Ascending aorta (tissue), 2 donors: ENCODE measurements at regions not wholly inside any gene's neighbourhood (a gene's known extent, or its start where the extent isn't known, plus 50 kb on each side); places are given as distances from the start of the nearest gene placed in this dataset.

Experiments used
- DNase-seq, 2 donors: peaks; one replicate each; pipeline ENCODE4 v3.0.0-alpha.2; 2019; ENCODE audit warnings: low spot score in 2 of 2
- H3K27ac ChIP-seq, 2 donors: fragments of 200-600 bp; sonication (generic); one replicate each; pipeline ENCODE4 v1.5.1; 2016 to 2017; ENCODE audit warnings: mild to moderate bottlenecking in 1 of 2
- H3K27me3 ChIP-seq: fragments of 200-600 bp; sonication (generic); one replicate; pipeline ENCODE4 v1.5.1; 2017
- H3K36me3 ChIP-seq, 2 donors: fragments of 200-600 bp; sonication (generic); one replicate each; pipeline ENCODE4 v1.5.1; 2016
- H3K4me1 ChIP-seq, 2 donors: fragments of 200-600 bp; sonication (generic); one replicate each; pipeline ENCODE4 v1.5.1; 2016 to 2017; ENCODE audit warnings: mild to moderate bottlenecking in 1 of 2
- H3K4me3 ChIP-seq, 2 donors: fragments of 200-600 bp; sonication (generic); one replicate each; pipeline ENCODE4 v1.5.1; 2016 to 2017; ENCODE audit warnings: mild to moderate bottlenecking in 1 of 2
- H3K9me3 ChIP-seq, 2 donors: fragments of 200-600 bp; sonication (generic); one replicate each; pipeline ENCODE4 v1.5.1; 2016
- CTCF ChIP-seq, 3 experiments: fragments of 200-600 bp in 2 of 3; fragments of 450-650 bp in 1 of 3; sonication (generic) in 2 of 3; IDR thresholded peaks; one replicate each; pipeline ENCODE4 v1.5.1; 2016 to 2019; ENCODE audit warnings: antibody characterized with exemption in 3 of 3, mild to moderate bottlenecking in 1 of 3, moderate library complexity in 1 of 3
- intact Hi-C: fragments of 100-400 bp; cut with DNase I; formaldehyde crosslinking; loops from one replicate; pipeline ENCODE4 v1.15.1; 2023

GRCh38 chr2:45259547-45260160 lies 250.4 kb upstream of the SIX2 start:
- intact Hi-C loops = loop anchor here (5.0 kb wide), 1 partner anchor 47 kb away; no protein-coding TSS in a partner anchor
- no peak overlapping the region for H3K4me3 ChIP-seq
- peak overlapping the region; percentile 28 to 87 for H3K27ac ChIP-seq
- H3K9me3 ChIP-seq = no peaks in the 10 kb centered on the region
- H3K27me3 ChIP-seq = no peaks in the 10 kb centered on the region
- no peaks in the 10 kb centered on the region for H3K36me3 ChIP-seq
- TF ChIP-seq CTCF (IDR thresholded peaks at IDR 0.05) = no peak
- peaks cover 1 to 39% of the 10 kb centered on the region in 2 donors for H3K4me1 ChIP-seq
- DNase-seq = no peak

GRCh38 chr2:45259138-45259537 lies 249.9 kb upstream of the SIX2 start:
- H3K36me3 ChIP-seq = no peaks in the 10 kb centered on the region
- H3K4me3 ChIP-seq = no peak overlapping the region
- no peak for TF ChIP-seq CTCF (IDR thresholded peaks at IDR 0.05)
- no peaks in the 10 kb centered on the region for H3K9me3 ChIP-seq
- peak overlapping the region; percentile 28 to 87 for H3K27ac ChIP-seq
- peaks cover 3 to 45% of the 10 kb centered on the region in 2 donors for H3K4me1 ChIP-seq
- DNase-seq = no peak
- intact Hi-C loops = no loop called here
- no peaks in the 10 kb centered on the region for H3K27me3 ChIP-seq

- TF ChIP-seq CTCF (IDR thresholded peaks at IDR 0.05) = no peak
- intact Hi-C loops = no loop called here
These were observed 249.1 kb upstream of the SIX2 start for GRCh38 chr2:45258311-45258710.

GRCh38 chr2:45257820-45258219 lies 248.6 kb upstream of the SIX2 start:
- DNase-seq = no peak
- intact Hi-C loops = loop anchor here (2.0 kb wide), 1 partner anchor 19 kb away; no protein-coding TSS in a partner anchor

More at GRCh38 chr2:45258311-45258710, 249.1 kb upstream of the SIX2 start:
- peak overlapping the region; percentile 28 to 87 for H3K27ac ChIP-seq
- no peak overlapping the region for H3K4me3 ChIP-seq
- no peaks in the 10 kb centered on the region for H3K9me3 ChIP-seq
- H3K27me3 ChIP-seq = no peaks in the 10 kb centered on the region
- no peaks in the 10 kb centered on the region for H3K36me3 ChIP-seq
- H3K4me1 ChIP-seq = peaks cover 3 to 45% of the 10 kb centered on the region in 2 donors
- no peak for DNase-seq

GRCh38 chr2:45256867-45257641 lies 247.8 kb upstream of the SIX2 start:
- intact Hi-C loops = loop anchor here (2.0 kb wide), 1 partner anchor 20 kb away; no protein-coding TSS in a partner anchor
- TF ChIP-seq CTCF (IDR thresholded peaks at IDR 0.05) = no peak
- H3K27ac ChIP-seq = peak overlapping the region; percentile 81 to 87
- no peak overlapping the region for H3K4me3 ChIP-seq
- H3K9me3 ChIP-seq = no peaks in the 10 kb centered on the region
- no peaks in the 10 kb centered on the region for H3K27me3 ChIP-seq
- H3K36me3 ChIP-seq = no peaks in the 10 kb centered on the region
- peaks cover 3 to 45% of the 10 kb centered on the region in 2 donors for H3K4me1 ChIP-seq
- no peak for DNase-seq

More at GRCh38 chr2:45257820-45258219, 248.6 kb upstream of the SIX2 start:
- Histone ChIP-seq H3K9me3 (no peaks in the 10 kb centered on the region), H3K4me1 (peaks cover 3 to 45% of the 10 kb centered on the region in 2 donors), H3K27me3 (no peaks in the 10 kb centered on the region), H3K27ac (peak overlapping the region; percentile 81 to 87), H3K36me3 (no peaks in the 10 kb centered on the region), H3K4me3 (no peak overlapping the region)
- TF ChIP-seq CTCF (IDR thresholded peaks at IDR 0.05) = no peak
